H1 (cell line): ENCODE measurements at regions not wholly inside any gene's neighbourhood (a gene's known extent, or its start where the extent isn't known, plus 50 kb on each side); places are given as distances from the start of the nearest gene placed in this dataset.

ENCODE experiments used
- CTCF ChIA-PET: fragments of 300-600 bp; sonication (Branson Sonifier 250); formaldehyde crosslinking; loops from one replicate; lab custom pipeline; 2021; ENCODE audit not compliant: partially characterized antibody; lab: Charles Lee
- POLR2A ChIA-PET: fragments of 300-600 bp; sonication (Branson Sonifier 250); formaldehyde crosslinking; loops from one replicate; lab custom pipeline; 2021; ENCODE audit warnings: inconsistent platforms; ENCODE audit not compliant: partially characterized antibody; lab: Charles Lee
- DNase-seq, 2 experiments: peaks; one replicate each; pipeline versions ENCODE4 v3.0.0 to v3.0.0-alpha.2; 2010 to 2022; ENCODE audit warnings: low spot score in 2 of 2, low read depth in 1 of 2, mixed read lengths in 1 of 2
- FAIRE-seq: peaks from 2 replicates; lab custom pipeline; 2011; peaks lifted over from hg19 to GRCh38; lab: Jason Lieb, UNC
- H2AFZ ChIP-seq: 2 replicates; pipeline ENCODE4 v1.8.1; 2012; ENCODE audit warnings: low read length, inconsistent platforms
- H2AK5ac ChIP-seq: 2 replicates; pipeline ENCODE4 v1.6.1; 2013; ENCODE audit warnings: low read depth, low read length
- H2BK120ac ChIP-seq: replicated peaks from 2 replicates; pipeline ENCODE3; 2013; ENCODE audit warnings: low read depth, low read length, inconsistent platforms
- H2BK12ac ChIP-seq: 2 replicates; pipeline ENCODE4 v1.6.1; 2013; ENCODE audit warnings: low read depth, low read length
- H2BK15ac ChIP-seq: 2 replicates; pipeline ENCODE4 v1.6.1; 2013; ENCODE audit warnings: low read length
- H2BK20ac ChIP-seq: 2 replicates; pipeline ENCODE4 v1.6.1; 2013; ENCODE audit warnings: low read length
- H2BK5ac ChIP-seq: 2 replicates; pipeline ENCODE4 v1.6.1; 2013; ENCODE audit warnings: low read depth, low read length
- H3K14ac ChIP-seq: 2 replicates; pipeline ENCODE4 v1.6.1; 2013; ENCODE audit warnings: inconsistent platforms; ENCODE audit not compliant: insufficient read length
- H3K18ac ChIP-seq: 2 replicates; pipeline ENCODE4 v1.6.1; 2013; ENCODE audit warnings: low read length; ENCODE audit errors: extremely low read depth
- H3K23ac ChIP-seq: 2 replicates; pipeline ENCODE4 v1.6.1; 2013; ENCODE audit warnings: inconsistent platforms; ENCODE audit not compliant: insufficient read length
- H3K23me2 ChIP-seq: 2 replicates; pipeline ENCODE4 v1.6.1; 2013; ENCODE audit warnings: low read depth, low read length
- H3K27ac ChIP-seq: 2 replicates; pipeline ENCODE4 v1.6.1; 2011; ENCODE audit warnings: low read depth, low read length, inconsistent platforms
- H3K27me3 ChIP-seq, 4 experiments: replicated peaks in 1 of 4; 1 replicate in 1 of 4; 2 replicates in 3 of 4; pipeline versions ENCODE4 v1.6.1 to v1.8.1; 2011 to 2013; ENCODE audit warnings: low read length in 3 of 4, mild to moderate bottlenecking in 3 of 4, inconsistent platforms in 2 of 4, mixed read lengths in 2 of 4, moderate library complexity in 1 of 4; ENCODE audit not compliant: control insufficient read depth in 3 of 4, insufficient read depth in 3 of 4; ENCODE audit errors: extremely low read depth in 1 of 4
- H3K36me3 ChIP-seq, 4 experiments: 2 replicates each; pipeline versions ENCODE4 v1.6.1 to v1.8.1; 2011 to 2013; ENCODE audit warnings: mild to moderate bottlenecking in 4 of 4, low read length in 3 of 4, moderate library complexity in 2 of 4, control low read depth in 1 of 4, inconsistent platforms in 1 of 4; ENCODE audit not compliant: insufficient read depth in 4 of 4, control insufficient read depth in 2 of 4
- H3K4ac ChIP-seq: replicated peaks from 2 replicates; pipeline ENCODE3; 2013; ENCODE audit warnings: low read length, low read depth, mixed read lengths, inconsistent platforms; ENCODE audit not compliant: insufficient read length
- H3K4me1 ChIP-seq, 4 experiments: replicated peaks in 1 of 4; 1 replicate in 1 of 4; 2 replicates in 3 of 4; pipeline versions ENCODE4 v1.6.1 to v1.8.1; 2011 to 2013; ENCODE audit warnings: low read length in 3 of 4, inconsistent platforms in 2 of 4, mixed read lengths in 1 of 4; ENCODE audit not compliant: insufficient read depth in 4 of 4, control insufficient read depth in 3 of 4
- H3K4me2 ChIP-seq, 2 experiments: 2 replicates each; pipeline versions ENCODE4 v1.6.1 to v1.8.1; 2011 to 2013; ENCODE audit warnings: low read depth in 2 of 2, low read length in 2 of 2, control low read depth in 1 of 2, inconsistent platforms in 1 of 2, mild to moderate bottlenecking in 1 of 2; ENCODE audit not compliant: insufficient read depth in 1 of 2
- H3K4me3 ChIP-seq, 4 experiments: fragments of 200-600, 300-600 bp in 1 of 4; sonication (generic), shearing (Covaris generic), sonication (Bioruptor Twin) in 1 of 4; 2 replicates each; pipeline versions ENCODE4 v1.5.1 to v1.8.1; 2011 to 2016; ENCODE audit warnings: low read length in 4 of 4, low read depth in 3 of 4, control low read depth in 2 of 4, inconsistent platforms in 2 of 4, mild to moderate bottlenecking in 2 of 4, mixed read lengths in 1 of 4, moderate library complexity in 1 of 4; ENCODE audit not compliant: insufficient read depth in 2 of 4; ENCODE audit errors: extremely low read depth in 1 of 4
- H3K56ac ChIP-seq: replicated peaks from 2 replicates; pipeline ENCODE3; 2013; ENCODE audit warnings: low read depth, mild to moderate bottlenecking, mixed read lengths, low read length, inconsistent platforms; ENCODE audit not compliant: insufficient read length
- H3K79me1 ChIP-seq: 2 replicates; pipeline ENCODE4 v1.6.1; 2013; ENCODE audit warnings: low read depth, low read length, control low read depth
- H3K79me2 ChIP-seq, 2 experiments: 2 replicates each; pipeline versions ENCODE4 v1.6.1 to v1.8.1; 2012 to 2013; ENCODE audit warnings: low read length in 2 of 2, mild to moderate bottlenecking in 2 of 2, inconsistent platforms in 1 of 2; ENCODE audit not compliant: insufficient read depth in 2 of 2, control insufficient read depth in 1 of 2
- H3K9ac ChIP-seq, 4 experiments: replicated peaks in 1 of 4; 1 replicate in 1 of 4; 2 replicates in 3 of 4; pipeline versions ENCODE4 v1.6.1 to v1.8.1; 2011 to 2013; ENCODE audit warnings: low read depth in 3 of 4, low read length in 3 of 4, control low read depth in 2 of 4, mild to moderate bottlenecking in 2 of 4, moderate library complexity in 2 of 4, inconsistent platforms in 1 of 4; ENCODE audit errors: extremely low read depth in 1 of 4
- H3K9me3 ChIP-seq, 2 experiments: 2 replicates each; pipeline versions ENCODE4 v1.6.1 to v1.8.1; 2012 to 2013; ENCODE audit warnings: mild to moderate bottlenecking in 2 of 2, moderate library complexity in 2 of 2, control low read depth in 1 of 2, inconsistent platforms in 1 of 2, low read depth in 1 of 2, low read length in 1 of 2, mixed read lengths in 1 of 2; ENCODE audit not compliant: insufficient read depth in 2 of 2
- H4K20me1 ChIP-seq, 2 experiments: replicated peaks in 1 of 2; 2 replicates each; pipeline versions ENCODE3 to v1.8.1; 2011 to 2013; ENCODE audit warnings: inconsistent platforms in 2 of 2, low read length in 2 of 2, mild to moderate bottlenecking in 1 of 2; ENCODE audit not compliant: insufficient read depth in 2 of 2, control insufficient read depth in 1 of 2
- H4K5ac ChIP-seq: 2 replicates; pipeline ENCODE4 v1.6.1; 2013; ENCODE audit warnings: low read length, low read depth, mixed read lengths, inconsistent platforms; ENCODE audit not compliant: insufficient read length
- H4K8ac ChIP-seq: 2 replicates; pipeline ENCODE4 v1.8.0; 2013; ENCODE audit warnings: mild to moderate bottlenecking, moderate library complexity, low read length, inconsistent platforms; ENCODE audit not compliant: insufficient read depth; ENCODE audit errors: extremely low read depth
- H4K91ac ChIP-seq: replicated peaks from 2 replicates; pipeline ENCODE3; 2013; ENCODE audit warnings: low read length, mixed read lengths, inconsistent platforms; ENCODE audit not compliant: insufficient read length
- ATF2 ChIP-seq: IDR thresholded peaks from 2 replicates; pipeline ENCODE4 v1.6.1; 2012; ENCODE audit warnings: low read length, inconsistent platforms
- ATF3 ChIP-seq: IDR thresholded peaks from 2 replicates; pipeline ENCODE4 v1.6.1; 2011; ENCODE audit warnings: low read depth, mild to moderate bottlenecking, low read length; ENCODE audit not compliant: insufficient read depth
- CEBPB ChIP-seq: IDR thresholded peaks from 2 replicates; pipeline ENCODE4 v1.6.1; 2012; ENCODE audit warnings: low read depth, low read length
- KDM5A ChIP-seq: fragments of 200-600 bp; IDR thresholded peaks from 2 replicates; pipeline ENCODE4 v1.7.1; 2012; ENCODE audit warnings: mild to moderate bottlenecking, low read length, inconsistent platforms, mixed read lengths
- PHF8 ChIP-seq: fragments of 200-600 bp; sonication (generic); conservative IDR thresholded peaks from 2 replicates; pipeline ENCODE4 v1.7.1; 2012; ENCODE audit warnings: low read depth, mild to moderate bottlenecking, inconsistent platforms, low read length, moderate library complexity
- POU5F1 ChIP-seq: IDR thresholded peaks from 2 replicates; pipeline ENCODE4 v1.6.1; 2011; ENCODE audit warnings: low read depth, mild to moderate bottlenecking, low read length, moderate library complexity
- RAD21 ChIP-seq, 2 experiments: IDR thresholded peaks in 1 of 2; conservative IDR thresholded peaks in 1 of 2; 2 replicates each; pipeline ENCODE4 v1.6.1; 2011; ENCODE audit warnings: low read depth in 2 of 2, low read length in 2 of 2, improper control_type of control experiment in 1 of 2, inconsistent platforms in 1 of 2, mild to moderate bottlenecking in 1 of 2, moderate library complexity in 1 of 2
- SP2 ChIP-seq: IDR thresholded peaks from 2 replicates; pipeline ENCODE4 v1.6.1; 2012; ENCODE audit warnings: mild to moderate bottlenecking, low read length, inconsistent platforms
- WGBS, 2 experiments: shearing (Covaris generic) in 1 of 2; methylation state at CpG; one replicate each; pipeline versions ENCODE4 v1.1.6 to v1.1.7; 2013 to 2015; ENCODE audit warnings: low lambda C conversion rate in 2 of 2, mixed read lengths in 2 of 2, inconsistent platforms in 1 of 2, low coverage in 1 of 2, missing lambda C conversion rate in 1 of 2; ENCODE audit not compliant: insufficient replicate concordance in 2 of 2, insufficient coverage in 1 of 2, insufficient read length in 1 of 2; ENCODE audit errors: extremely low coverage in 1 of 2, missing lambda C conversion rate in 1 of 2; 5-methylcytosine and 5-hydroxymethylcytosine counted together
- TF ChIP-seq, protein P1 (sequence below): IDR thresholded peaks from 2 replicates; pipeline ENCODE4 v1.6.1; 2011; ENCODE audit warnings: low read length, improper control_type of control experiment

DNA sequence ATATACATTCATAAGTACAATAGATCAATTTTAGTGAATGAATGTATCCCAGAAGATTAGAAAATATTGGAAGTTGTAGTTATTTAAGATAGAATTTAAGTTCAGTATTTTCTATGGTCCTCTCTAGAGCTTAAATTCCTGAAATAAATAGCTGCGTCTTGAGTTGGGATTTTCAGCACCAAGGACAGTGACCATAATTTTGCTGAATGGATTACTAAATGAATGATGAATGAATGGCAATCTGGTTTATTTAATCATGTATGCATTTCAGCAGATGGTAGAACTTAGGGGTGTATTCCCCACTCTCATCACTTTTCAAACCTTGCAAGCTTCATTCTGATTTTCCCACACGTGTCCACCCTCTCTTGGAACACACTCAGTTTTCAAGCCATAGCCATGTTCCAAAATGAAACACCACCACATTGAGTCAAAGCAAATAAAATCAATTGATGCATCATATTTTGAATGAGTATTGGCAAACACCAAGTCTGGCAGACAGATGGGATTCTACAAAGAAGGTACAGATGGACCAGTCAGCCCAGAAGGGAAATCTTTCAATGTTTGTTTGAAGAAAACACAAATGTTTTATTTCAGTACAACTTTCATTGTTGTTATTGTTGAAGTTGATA, 362.2 kb upstream of the NXPH2 start:
- H3K36me3 ChIP-seq, result no peaks in the 10 kb centered on the region
- H4K5ac ChIP-seq, result no peak overlapping the region
- H3K56ac ChIP-seq, result no peak overlapping the region
- H2BK12ac ChIP-seq, result no peak overlapping the region
- H4K8ac ChIP-seq, result no peak overlapping the region
- no peaks in the 10 kb centered on the region for H3K4me1 ChIP-seq
- H2BK15ac ChIP-seq, result no peak overlapping the region
- H3K4me2 ChIP-seq, result no peak overlapping the region
- POLR2A ChIA-PET, result no interaction called here
- no peaks in the 10 kb centered on the region for H3K79me1 ChIP-seq
- H3K18ac ChIP-seq, result no peak overlapping the region
- no peak overlapping the region for H3K23ac ChIP-seq
- DNase-seq, result no peak
- H3K27me3 ChIP-seq, result no peaks in the 10 kb centered on the region
- no peak overlapping the region for H3K9ac ChIP-seq
- H3K27ac ChIP-seq, result no peak overlapping the region
- H4K91ac ChIP-seq, result no peak overlapping the region
- H3K79me2 ChIP-seq, result no peaks in the 10 kb centered on the region
- H3K23me2 ChIP-seq, result no peaks in the 10 kb centered on the region
- H3K4ac ChIP-seq, result no peak overlapping the region
- H2AFZ ChIP-seq, result no peak overlapping the region
- no peaks in the 10 kb centered on the region for H4K20me1 ChIP-seq
- 71% methylated on average over 2 of the region's 2 CpGs; no CpG with 5 or more reads in 1 of the 2 experiments for WGBS, 2 experiments
- H2BK20ac ChIP-seq, result no peak overlapping the region
- no peak overlapping the region for H3K4me3 ChIP-seq
- no peak overlapping the region for H2AK5ac ChIP-seq
- H3K9me3 ChIP-seq, result no peaks in the 10 kb centered on the region
- no peak overlapping the region for H3K14ac ChIP-seq
- H2BK5ac ChIP-seq, result no peak overlapping the region
- H2BK120ac ChIP-seq, result no peak overlapping the region
- no peak for TF ChIP-seq SP2
- TF ChIP-seq PHF8, result no peak
- no peak for TF ChIP-seq ATF3
- TF ChIP-seq, protein P1, sequence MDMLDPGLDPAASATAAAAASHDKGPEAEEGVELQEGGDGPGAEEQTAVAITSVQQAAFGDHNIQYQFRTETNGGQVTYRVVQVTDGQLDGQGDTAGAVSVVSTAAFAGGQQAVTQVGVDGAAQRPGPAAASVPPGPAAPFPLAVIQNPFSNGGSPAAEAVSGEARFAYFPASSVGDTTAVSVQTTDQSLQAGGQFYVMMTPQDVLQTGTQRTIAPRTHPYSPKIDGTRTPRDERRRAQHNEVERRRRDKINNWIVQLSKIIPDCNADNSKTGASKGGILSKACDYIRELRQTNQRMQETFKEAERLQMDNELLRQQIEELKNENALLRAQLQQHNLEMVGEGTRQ, result no peak
- no peak for TF ChIP-seq RAD21 (IDR thresholded peaks at IDR 0.05 in 1 of 2, conservative IDR thresholded peaks at IDR 0.05 in 1 of 2; ENCODE audit: low read depth in 2 of 2, low read length in 2 of 2)
- TF ChIP-seq ATF2, result no peak
- TF ChIP-seq CEBPB, result no peak
- no peak for TF ChIP-seq KDM5A
- TF ChIP-seq POU5F1, result no peak
- TF ChIP-seq, all 59 proteins: peak for 0
- CTCF ChIA-PET, result no interaction called here
- FAIRE-seq, result no peak
